HG03571 (cell line): ENCODE measurements at regions not wholly inside any gene's neighbourhood (a gene's known extent, or its start where the extent isn't known, plus 50 kb on each side); places are given as distances from the start of the nearest gene placed in this dataset.

Experiments used
- ATAC-seq: cut with Tn5 transposase; IDR thresholded peaks from one replicate; pipeline ENCODE4 v1.9.1; 2021; ENCODE audit not compliant: unreplicated experiment

DNA sequence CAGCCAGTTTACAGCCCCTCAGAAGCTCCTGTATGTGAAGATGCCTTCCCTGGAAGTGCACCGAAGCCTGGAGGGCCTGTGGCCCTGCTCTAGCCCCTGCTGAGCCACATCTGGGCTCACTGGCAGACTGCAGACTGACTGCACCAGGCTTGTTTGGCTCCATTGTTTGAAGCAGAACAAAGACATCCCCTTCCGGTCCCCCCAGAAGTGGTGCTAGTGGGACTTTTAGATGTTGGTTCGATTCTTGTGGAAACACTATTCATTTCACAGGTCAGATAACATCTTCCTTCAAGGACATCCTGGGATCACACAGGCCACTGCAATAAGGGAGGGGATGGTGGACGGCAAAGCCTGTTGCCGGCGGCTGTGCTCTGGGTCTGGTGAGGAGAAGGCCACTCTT lies 57.8 kb upstream of the CBLN2 start:
- ATAC-seq, result no peak

- no peak for ATAC-seq
Observed at GRCh38 chr18:72601481-72601880, 57.3 kb upstream of the CBLN2 start.
